ENCODE measurements at regions not wholly inside any gene's neighbourhood (a gene's known extent, or its start where the extent isn't known, plus 50 kb on each side); places are given as distances from the start of the nearest gene placed in this dataset.
"Not testable (repeated sequence)": the region's sequence is repeated elsewhere in the genome, so short reads cannot be mapped to it uniquely, and the experiment has no call there.

GRCh38 chr7:85686401-85687181, 499.7 kb upstream of the SEMA3D start:
- no peaks in the 10 kb centered on the region for H3K36me3 ChIP-seq (ENCODE audit: control insufficient read depth in 5 of 5, insufficient read depth in 5 of 5, low read length in 5 of 5)
- no peaks in the 10 kb centered on the region for H3K9me3 ChIP-seq (ENCODE audit: control insufficient read depth in 5 of 5, low read length in 5 of 5)
- no peak overlapping the region for H3K9ac ChIP-seq (ENCODE audit: low read length in 5 of 5)
- no peak overlapping the region for H3K4me3 ChIP-seq (ENCODE audit: low read depth in 1 of 5, low read length in 5 of 5)
- peaks cover 0 to 4% (median 0%) of the 10 kb centered on the region in 5 donors for H3K4me1 ChIP-seq (ENCODE audit: control insufficient read depth in 5 of 5, insufficient read depth in 5 of 5, low read length in 5 of 5)
- H3K27me3 ChIP-seq (ENCODE audit: control insufficient read depth in 5 of 5, insufficient read depth in 4 of 5, low read length in 5 of 5): no peaks in the 10 kb centered on the region
- no peak overlapping the region for H3K27ac ChIP-seq (ENCODE audit: low read depth, low read length)

GRCh38 chr7:85685901-85686300, 499.0 kb upstream of the SEMA3D start:
- H3K27me3 ChIP-seq (ENCODE audit: control insufficient read depth in 5 of 5, insufficient read depth in 4 of 5, low read length in 5 of 5): no peaks in the 10 kb centered on the region
- peaks cover 0 to 4% (median 0%) of the 10 kb centered on the region in 5 donors for H3K4me1 ChIP-seq (ENCODE audit: control insufficient read depth in 5 of 5, insufficient read depth in 5 of 5, low read length in 5 of 5)
- H3K36me3 ChIP-seq (ENCODE audit: control insufficient read depth in 5 of 5, insufficient read depth in 5 of 5, low read length in 5 of 5): no peaks in the 10 kb centered on the region
- no peak overlapping the region for H3K9ac ChIP-seq (ENCODE audit: low read length in 5 of 5)
- no peaks in the 10 kb centered on the region for H3K9me3 ChIP-seq (ENCODE audit: control insufficient read depth in 5 of 5, low read length in 5 of 5)
- no peak overlapping the region for H3K4me3 ChIP-seq (ENCODE audit: low read depth in 1 of 5, low read length in 5 of 5)
- H3K27ac ChIP-seq (ENCODE audit: low read depth, low read length): no peak overlapping the region

GRCh38 chr7:85682833-85683620, 496.2 kb upstream of the SEMA3D start:
- no peak overlapping the region for H3K4me3 ChIP-seq (ENCODE audit: low read depth in 1 of 5, low read length in 5 of 5)
- H3K27me3 ChIP-seq (ENCODE audit: control insufficient read depth in 5 of 5, insufficient read depth in 4 of 5, low read length in 5 of 5): no peaks in the 10 kb centered on the region
- H3K27ac ChIP-seq (ENCODE audit: low read depth, low read length): no peak overlapping the region
- no peaks in the 10 kb centered on the region for H3K36me3 ChIP-seq (ENCODE audit: control insufficient read depth in 5 of 5, insufficient read depth in 5 of 5, low read length in 5 of 5)
- no peaks in the 10 kb centered on the region for H3K9me3 ChIP-seq (ENCODE audit: control insufficient read depth in 5 of 5, low read length in 5 of 5)
- H3K4me1 ChIP-seq (ENCODE audit: control insufficient read depth in 5 of 5, insufficient read depth in 5 of 5, low read length in 5 of 5): peaks cover 0 to under 1% (median 0%) of the 10 kb centered on the region in 5 donors
- no peak overlapping the region for H3K9ac ChIP-seq (ENCODE audit: low read length in 5 of 5)

- no peak overlapping the region for H3K27ac ChIP-seq (ENCODE audit: low read depth, low read length)
- no peaks in the 10 kb centered on the region for H3K27me3 ChIP-seq (ENCODE audit: control insufficient read depth in 5 of 5, insufficient read depth in 4 of 5, low read length in 5 of 5)
- H3K9ac ChIP-seq (ENCODE audit: low read length in 5 of 5): no peak overlapping the region
- no peaks in the 10 kb centered on the region for H3K4me1 ChIP-seq (ENCODE audit: control insufficient read depth in 5 of 5, insufficient read depth in 5 of 5, low read length in 5 of 5)
- no peaks in the 10 kb centered on the region for H3K36me3 ChIP-seq (ENCODE audit: control insufficient read depth in 5 of 5, insufficient read depth in 5 of 5, low read length in 5 of 5)
- no peaks in the 10 kb centered on the region for H3K9me3 ChIP-seq (ENCODE audit: control insufficient read depth in 5 of 5, low read length in 5 of 5)
- no peak overlapping the region for H3K4me3 ChIP-seq (ENCODE audit: low read depth in 1 of 5, low read length in 5 of 5)
Observed at GRCh38 chr7:85681241-85681640, 494.4 kb upstream of the SEMA3D start.

- not testable (repeated sequence) for H3K27me3 ChIP-seq (ENCODE audit: control insufficient read depth in 5 of 5, insufficient read depth in 4 of 5, low read length in 5 of 5); H3K27ac ChIP-seq (ENCODE audit: low read depth, low read length); H3K9ac ChIP-seq (ENCODE audit: low read length in 5 of 5); H3K9me3 ChIP-seq (ENCODE audit: control insufficient read depth in 5 of 5, low read length in 5 of 5); H3K4me3 ChIP-seq (ENCODE audit: low read depth in 1 of 5, low read length in 5 of 5); H3K4me1 ChIP-seq (ENCODE audit: control insufficient read depth in 5 of 5, insufficient read depth in 5 of 5, low read length in 5 of 5); H3K36me3 ChIP-seq (ENCODE audit: control insufficient read depth in 5 of 5, insufficient read depth in 5 of 5, low read length in 5 of 5)
Observed at GRCh38 chr7:85675093-85675492, 488.2 kb upstream of the SEMA3D start.

- Histone ChIP-seq H3K4me1 (ENCODE audit: control insufficient read depth in 5 of 5, insufficient read depth in 5 of 5, low read length in 5 of 5) (no peaks in the 10 kb centered on the region), H3K27ac (ENCODE audit: low read depth, low read length) (no peak overlapping the region), H3K4me3 (ENCODE audit: low read depth in 1 of 5, low read length in 5 of 5) (no peak overlapping the region)
Observed at GRCh38 chr7:85673876-85674275, 487.0 kb upstream of the SEMA3D start.

GRCh38 chr7:85669225-85669624, 482.4 kb upstream of the SEMA3D start:
- no peaks in the 10 kb centered on the region for H3K27me3 ChIP-seq (ENCODE audit: control insufficient read depth in 5 of 5, insufficient read depth in 4 of 5, low read length in 5 of 5)
- H3K27ac ChIP-seq (ENCODE audit: low read depth, low read length): no peak overlapping the region

More at GRCh38 chr7:85673876-85674275, 487.0 kb upstream of the SEMA3D start:
- H3K36me3 ChIP-seq (ENCODE audit: control insufficient read depth in 5 of 5, insufficient read depth in 5 of 5, low read length in 5 of 5): no peaks in the 10 kb centered on the region
- H3K27me3 ChIP-seq (ENCODE audit: control insufficient read depth in 5 of 5, insufficient read depth in 4 of 5, low read length in 5 of 5): no peaks in the 10 kb centered on the region
- peaks cover 0 to 6% (median 0%) of the 10 kb centered on the region in 5 donors for H3K9me3 ChIP-seq (ENCODE audit: control insufficient read depth in 5 of 5, low read length in 5 of 5)
- H3K9ac ChIP-seq (ENCODE audit: low read length in 5 of 5): no peak overlapping the region

GRCh38 chr7:85664341-85664740, 477.5 kb upstream of the SEMA3D start:
- Histone ChIP-seq H3K4me3 (ENCODE audit: low read depth in 1 of 5, low read length in 5 of 5) (no peak overlapping the region), H3K9me3 (ENCODE audit: control insufficient read depth in 5 of 5, low read length in 5 of 5) (no peaks in the 10 kb centered on the region), H3K4me1 (ENCODE audit: control insufficient read depth in 5 of 5, insufficient read depth in 5 of 5, low read length in 5 of 5) (no peaks in the 10 kb centered on the region), H3K27me3 (ENCODE audit: control insufficient read depth in 5 of 5, insufficient read depth in 4 of 5, low read length in 5 of 5) (no peaks in the 10 kb centered on the region), H3K9ac (ENCODE audit: low read length in 5 of 5) (no peak overlapping the region), H3K36me3 (ENCODE audit: control insufficient read depth in 5 of 5, insufficient read depth in 5 of 5, low read length in 5 of 5) (no peaks in the 10 kb centered on the region), H3K27ac (ENCODE audit: low read depth, low read length) (no peak overlapping the region)

More at GRCh38 chr7:85669225-85669624, 482.4 kb upstream of the SEMA3D start:
- Histone ChIP-seq H3K4me3 (ENCODE audit: low read depth in 1 of 5, low read length in 5 of 5) (no peak overlapping the region), H3K9ac (ENCODE audit: low read length in 5 of 5) (no peak overlapping the region), H3K9me3 (ENCODE audit: control insufficient read depth in 5 of 5, low read length in 5 of 5) (no peaks in the 10 kb centered on the region), H3K36me3 (ENCODE audit: control insufficient read depth in 5 of 5, insufficient read depth in 5 of 5, low read length in 5 of 5) (no peaks in the 10 kb centered on the region), H3K4me1 (ENCODE audit: control insufficient read depth in 5 of 5, insufficient read depth in 5 of 5, low read length in 5 of 5) (no peaks in the 10 kb centered on the region)

- no peaks in the 10 kb centered on the region for H3K9me3 ChIP-seq (ENCODE audit: control insufficient read depth in 5 of 5, low read length in 5 of 5)
- no peaks in the 10 kb centered on the region for H3K4me1 ChIP-seq (ENCODE audit: control insufficient read depth in 5 of 5, insufficient read depth in 5 of 5, low read length in 5 of 5)
- H3K27me3 ChIP-seq (ENCODE audit: control insufficient read depth in 5 of 5, insufficient read depth in 4 of 5, low read length in 5 of 5): no peaks in the 10 kb centered on the region
- no peak overlapping the region for H3K9ac ChIP-seq (ENCODE audit: low read length in 5 of 5)
- no peaks in the 10 kb centered on the region for H3K36me3 ChIP-seq (ENCODE audit: control insufficient read depth in 5 of 5, insufficient read depth in 5 of 5, low read length in 5 of 5)
- no peak overlapping the region for H3K4me3 ChIP-seq (ENCODE audit: low read depth in 1 of 5, low read length in 5 of 5)
- no peak overlapping the region for H3K27ac ChIP-seq (ENCODE audit: low read depth, low read length)
Observed at GRCh38 chr7:85659364-85659763, 472.5 kb upstream of the SEMA3D start.

GRCh38 chr7:85655252-85655651, 468.4 kb upstream of the SEMA3D start:
- no peaks in the 10 kb centered on the region for H3K27me3 ChIP-seq (ENCODE audit: control insufficient read depth in 5 of 5, insufficient read depth in 4 of 5, low read length in 5 of 5)

More at GRCh38 chr7:85655252-85655651, 468.4 kb upstream of the SEMA3D start:
- H3K4me1 ChIP-seq (ENCODE audit: control insufficient read depth in 5 of 5, insufficient read depth in 5 of 5, low read length in 5 of 5): no peaks in the 10 kb centered on the region
- H3K36me3 ChIP-seq (ENCODE audit: control insufficient read depth in 5 of 5, insufficient read depth in 5 of 5, low read length in 5 of 5): no peaks in the 10 kb centered on the region
- no peaks in the 10 kb centered on the region for H3K9me3 ChIP-seq (ENCODE audit: control insufficient read depth in 5 of 5, low read length in 5 of 5)
- no peak overlapping the region for H3K4me3 ChIP-seq (ENCODE audit: low read depth in 1 of 5, low read length in 5 of 5)
- H3K27ac ChIP-seq (ENCODE audit: low read depth, low read length): no peak overlapping the region
- no peak overlapping the region for H3K9ac ChIP-seq (ENCODE audit: low read length in 5 of 5)
